PC-3 (cell line): ENCODE measurements at regions not wholly inside any gene's neighbourhood (a gene's known extent, or its start where the extent isn't known, plus 50 kb on each side); places are given as distances from the start of the nearest gene placed in this dataset.
"Not testable (repeated sequence)": the region's sequence is repeated elsewhere in the genome, so short reads cannot be mapped to it uniquely, and the experiment has no call there.

Experiments
- ATAC-seq: fragments of 200-7000 bp; cut with Tn5 transposase; 2 replicates; pipeline ENCODE4 v1.9.1; 2020; ENCODE audit warnings: mild to moderate bottlenecking, moderate library complexity
- BruUV-seq: library from RNA; stranded (reverse); fragments of 400-500 nt; replicated peaks from 2 replicates; lab custom pipeline; 2021; lab: Mats Ljungman, UMichigan
- CTCF ChIA-PET: fragments of 300-600 bp; sonication (Branson Sonifier 250); formaldehyde crosslinking; loops from one replicate; lab custom pipeline; 2022; ENCODE audit warnings: antibody characterized with exemption; lab: Charles Lee
- POLR2A ChIA-PET: fragments of 300-600 bp; sonication (Branson Sonifier 250); formaldehyde crosslinking; loops from one replicate; lab custom pipeline; 2022; ENCODE audit warnings: antibody characterized with exemption; ENCODE audit not compliant: unreplicated experiment; lab: Charles Lee
- DNase-seq: peaks from one replicate; pipeline ENCODE4 v3.0.0-alpha.2; 2015
- H2AFZ ChIP-seq: fragments of 300-600 bp; sonication (generic); 2 replicates; pipeline ENCODE4 v1.6.0; 2016; ENCODE audit warnings: antibody characterized with exemption, low read length
- H3F3A ChIP-seq: fragments of 300-600 bp; sonication (generic); one replicate; pipeline ENCODE4 v1.6.0; 2017; ENCODE audit warnings: antibody characterized with exemption, low read length, control low read depth, mild to moderate bottlenecking; ENCODE audit not compliant: unreplicated experiment
- H3K27ac ChIP-seq: fragments of 300-600 bp; sonication (generic); 2 replicates; pipeline ENCODE4 v1.5.1; 2016; ENCODE audit warnings: mild to moderate bottlenecking, low read length
- H3K27me3 ChIP-seq: fragments of 300-600 bp; sonication (generic); 2 replicates; pipeline ENCODE4 v1.6.1; 2016; ENCODE audit warnings: low read length, mixed read lengths
- H3K36me3 ChIP-seq: fragments of 300-600 bp; sonication (generic); 2 replicates; pipeline ENCODE4 v1.6.1; 2016; ENCODE audit warnings: low read depth, mixed run types, low read length, mixed read lengths
- H3K4me1 ChIP-seq: fragments of 300-600 bp; sonication (generic); 2 replicates; pipeline ENCODE4 v1.5.1; 2016; ENCODE audit warnings: low read length; ENCODE audit not compliant: insufficient read depth
- H3K4me2 ChIP-seq: fragments of 300-600 bp; sonication (generic); 2 replicates; pipeline ENCODE4 v1.6.0; 2016; ENCODE audit warnings: low read length
- H3K4me3 ChIP-seq: fragments of 300-600 bp; sonication (generic); 2 replicates; pipeline ENCODE4 v1.5.1; 2016; ENCODE audit warnings: mild to moderate bottlenecking, low read length, mixed read lengths
- H3K79me2 ChIP-seq: fragments of 300-600 bp; sonication (generic); 2 replicates; pipeline ENCODE4 v1.6.1; 2017; ENCODE audit warnings: low read length, mixed read lengths
- H3K9ac ChIP-seq: fragments of 300-600 bp; sonication (generic); 2 replicates; pipeline ENCODE4 v1.6.0; 2016; ENCODE audit warnings: mild to moderate bottlenecking, low read length
- H3K9me2 ChIP-seq: fragments of 300-600 bp; sonication (generic); replicated peaks from 2 replicates; pipeline ENCODE4 v1.6.1; 2016; ENCODE audit warnings: mixed run types, low read length, mixed read lengths
- H3K9me3 ChIP-seq: fragments of 300-600 bp; sonication (generic); 2 replicates; pipeline ENCODE4 v1.6.1; 2016; ENCODE audit warnings: low read length, mixed read lengths
- H4K20me1 ChIP-seq: fragments of 300-600 bp; sonication (generic); 2 replicates; pipeline ENCODE4 v1.6.1; 2016; ENCODE audit warnings: low read length, mixed read lengths
- CTCF ChIP-seq: fragments of 300-600 bp; sonication (generic); conservative IDR thresholded peaks from 2 replicates; pipeline ENCODE4 v1.5.1; 2017; ENCODE audit warnings: antibody characterized with exemption, low read depth, mild to moderate bottlenecking, low read length
- EZH2 ChIP-seq: fragments of 300-600 bp; sonication (generic); IDR thresholded peaks from one replicate; pipeline ENCODE4 v1.6.1; 2017; ENCODE audit warnings: antibody characterized with exemption, mild to moderate bottlenecking, low read length; ENCODE audit not compliant: unreplicated experiment
- EZH2phosphoT487 ChIP-seq: fragments of 300-600 bp; sonication (generic); IDR thresholded peaks from 2 replicates; pipeline ENCODE4 v1.6.1; 2018; ENCODE audit warnings: mild to moderate bottlenecking, antibody characterized with exemption, low read length, borderline replicate concordance
- intact Hi-C: fragments of 100-400 bp; cut with micrococcal nuclease; formaldehyde crosslinking; loops from 2 replicates; pipeline ENCODE4 v1.9.0; 2023

- Histone ChIP-seq H2AFZ (no peak overlapping the region), H3K9ac (no peak overlapping the region), H3K9me2 (no peaks in the 10 kb centered on the region), H3K4me1 (no peaks in the 10 kb centered on the region), H3F3A (no peaks in the 10 kb centered on the region), H3K9me3 (no peaks in the 10 kb centered on the region), H3K27me3 (no peaks in the 10 kb centered on the region), H3K36me3 (no peaks in the 10 kb centered on the region), H3K4me3 (no peak overlapping the region), H3K4me2 (no peak overlapping the region), H4K20me1 (no peaks in the 10 kb centered on the region), H3K27ac (no peak overlapping the region), H3K79me2 (no peaks in the 10 kb centered on the region)
- no peak for ATAC-seq
- BruUV-seq = no TSS peak
- POLR2A ChIA-PET = no interaction called here
- CTCF ChIA-PET = no interaction called here
- intact Hi-C loops = no loop called here
- DNase-seq = no peak
- TF ChIP-seq EZH2phosphoT487 (no peak), CTCF (no peak), EZH2 (no peak)
Measured at GRCh38 chr2:167575276-167575675, 672.1 kb downstream of the STK39 start.

- Histone ChIP-seq H3K4me3 (no peak overlapping the region), H3K9me2 (no peaks in the 10 kb centered on the region), H3K9me3 (no peaks in the 10 kb centered on the region), H2AFZ (no peak overlapping the region), H3F3A (no peaks in the 10 kb centered on the region), H3K79me2 (no peaks in the 10 kb centered on the region), H3K36me3 (no peaks in the 10 kb centered on the region), H3K4me1 (no peaks in the 10 kb centered on the region), H3K4me2 (no peak overlapping the region), H3K27ac (no peak overlapping the region), H4K20me1 (no peaks in the 10 kb centered on the region), H3K9ac (no peak overlapping the region), H3K27me3 (no peaks in the 10 kb centered on the region)
- no TSS peak for BruUV-seq
- intact Hi-C loops = no loop called here
- ChIA-PET POLR2A (no interaction called here), CTCF (no interaction called here)
- ATAC-seq = no peak
- TF ChIP-seq CTCF (no peak), EZH2 (no peak), EZH2phosphoT487 (no peak)
- DNase-seq = no peak
Measured at GRCh38 chr2:167572883-167573619, 674.3 kb downstream of the STK39 start.

- Histone ChIP-seq H2AFZ (no peak overlapping the region), H3K9ac (no peak overlapping the region), H3K9me2 (no peaks in the 10 kb centered on the region), H3K9me3 (no peaks in the 10 kb centered on the region), H4K20me1 (no peaks in the 10 kb centered on the region), H3K27me3 (no peaks in the 10 kb centered on the region), H3K36me3 (no peaks in the 10 kb centered on the region), H3K4me3 (no peak overlapping the region), H3K4me2 (no peak overlapping the region), H3K79me2 (no peaks in the 10 kb centered on the region), H3K4me1 (no peaks in the 10 kb centered on the region), H3K27ac (no peak overlapping the region), H3F3A (no peaks in the 10 kb centered on the region)
- DNase-seq (no peak), ATAC-seq (no peak)
- BruUV-seq = no TSS peak
- ChIA-PET POLR2A (no interaction called here), CTCF (no interaction called here)
- TF ChIP-seq CTCF = no peak
- TF ChIP-seq EZH2phosphoT487 = no peak
- TF ChIP-seq EZH2 = no peak
- intact Hi-C loops = no loop called here
Measured at GRCh38 chr2:167570370-167570769, 677.0 kb downstream of the STK39 start.

GRCh38 chr2:167563885-167564619 is 675.8 kb downstream of the XIRP2 start:
- ATAC-seq, H3K4me3 ChIP-seq: not testable (repeated sequence)

More at GRCh38 chr2:167563885-167564619, 675.8 kb downstream of the XIRP2 start:
- H3K4me2 ChIP-seq, H4K20me1 ChIP-seq, H3K79me2 ChIP-seq, H3K27ac ChIP-seq, H2AFZ ChIP-seq, H3K9me3 ChIP-seq, H3K36me3 ChIP-seq, H3K27me3 ChIP-seq, intact Hi-C loops, POLR2A ChIA-PET, H3F3A ChIP-seq, BruUV-seq, DNase-seq, CTCF ChIA-PET, H3K4me1 ChIP-seq, H3K9ac ChIP-seq, H3K9me2 ChIP-seq: not testable (repeated sequence)
